ENCODE measurements at regions not wholly inside any gene's neighbourhood (a gene's known extent, or its start where the extent isn't known, plus 50 kb on each side); places are given as distances from the start of the nearest gene placed in this dataset.

- TF ChIP-seq ZBTB40 (IDR thresholded peaks at IDR 0.05) (no peak), ZBTB40 (CRISPR knock-in tag; IDR thresholded peaks at IDR 0.05) (no peak; the same call in 1 of the 2 replicates), ATF4 (CRISPR knock-in tag; IDR thresholded peaks at IDR 0.05) (peak in 1 of 2 experiments; percentile 52; a peak in 1 of 4 replicates), FOXP4 (CRISPR knock-in tag; IDR thresholded peaks at IDR 0.05) (0 out of 2 replicates have a peak, but pooled peaks have one; percentile 15), FOXM1 (CRISPR knock-in tag; IDR thresholded peaks at IDR 0.05) (no peak), EZH2 (conservative IDR thresholded peaks at IDR 0.05; ENCODE audit: low read depth, low read length) (no peak), PTBP1 (IDR thresholded peaks at IDR 0.05; ENCODE audit: low read depth, low read length, poor library complexity, severe bottlenecking) (no peak), ZNF850 (CRISPR knock-in tag; conservative IDR thresholded peaks at IDR 0.05) (no peak), GTF2F1 (IDR thresholded peaks at IDR 0.05; ENCODE audit: low read length) (no peak), ARID3A (IDR thresholded peaks at IDR 0.05; ENCODE audit: low read depth, low read length) (no peak), CBX1 (IDR thresholded peaks at IDR 0.05; ENCODE audit: low read depth) (no peak), GABPB1 (CRISPR knock-in tag; IDR thresholded peaks at IDR 0.05) (no peak), TARDBP (CRISPR knock-in tag; IDR thresholded peaks at IDR 0.05) (no peak), ZNF143 (CRISPR knock-in tag; IDR thresholded peaks at IDR 0.05) (no peak), MAFK (conservative IDR thresholded peaks at IDR 0.05 in 1 of 2, IDR thresholded peaks at IDR 0.05 in 1 of 2; ENCODE audit: low read length in 2 of 2) (no peak), FOXA3 (CRISPR knock-in tag; IDR thresholded peaks at IDR 0.05) (peak; percentile 6; the same call in 1 of the 2 replicates)
Observed at GRCh38 chr11:129323896-129324502, 51.6 kb upstream of the BARX2 start (continued).

Measured in HepG2 (cell line).